ENCODE measurements at regions not wholly inside any gene's neighbourhood (a gene's known extent, or its start where the extent isn't known, plus 50 kb on each side); places are given as distances from the start of the nearest gene placed in this dataset.

GRCh38 chr6:19325335-19325789 lies 511.8 kb upstream of the ID4 start:
- DNase-seq (ENCODE audit: extremely low spot score): no peak
- POLR2A ChIA-PET: no interaction called here
- no peak for TF ChIP-seq CTCF (IDR thresholded peaks at IDR 0.05; ENCODE audit: control extremely low read depth, extremely low read depth, low read depth, missing control alignments)

GRCh38 chr6:19327241-19327640 lies 509.9 kb upstream of the ID4 start:
- DNase-seq (ENCODE audit: extremely low spot score): no peak
- CTCF ChIA-PET: interaction anchor here (0.7 kb wide), 1 partner anchor 28 kb away, joined by 3 read pairs; no protein-coding TSS in a partner anchor
- TF ChIP-seq CTCF (IDR thresholded peaks at IDR 0.05; ENCODE audit: control extremely low read depth, extremely low read depth, low read depth, missing control alignments): no peak
- POLR2A ChIA-PET: no interaction called here

More at GRCh38 chr6:19325335-19325789, 511.8 kb upstream of the ID4 start:
- CTCF ChIA-PET: interaction anchor here (1.2 kb wide), 1 partner anchor 9 kb away, joined by 3 read pairs; no protein-coding TSS in a partner anchor

GRCh38 chr6:19327661-19328060 lies 509.5 kb upstream of the ID4 start:
- ChIA-PET CTCF (interaction anchor here (0.7 kb wide), 1 partner anchor 28 kb away, joined by 3 read pairs; no protein-coding TSS in a partner anchor), POLR2A (no interaction called here)
- no peak for DNase-seq (ENCODE audit: extremely low spot score)
- no peak for TF ChIP-seq CTCF (IDR thresholded peaks at IDR 0.05; ENCODE audit: control extremely low read depth, extremely low read depth, low read depth, missing control alignments)

GRCh38 chr6:19329078-19329477 lies 508.1 kb upstream of the ID4 start:
- no peak for TF ChIP-seq CTCF (IDR thresholded peaks at IDR 0.05; ENCODE audit: control extremely low read depth, extremely low read depth, low read depth, missing control alignments)
- CTCF ChIA-PET: no interaction called here
- POLR2A ChIA-PET: no interaction called here
- no peak for DNase-seq (ENCODE audit: extremely low spot score)

GRCh38 chr6:19331089-19331488 lies 506.1 kb upstream of the ID4 start:
- no peak for TF ChIP-seq CTCF (IDR thresholded peaks at IDR 0.05; ENCODE audit: control extremely low read depth, extremely low read depth, low read depth, missing control alignments)
- ChIA-PET CTCF (no interaction called here), POLR2A (no interaction called here)
- no peak for DNase-seq (ENCODE audit: extremely low spot score)

- DNase-seq (ENCODE audit: extremely low spot score): no peak
- TF ChIP-seq CTCF (IDR thresholded peaks at IDR 0.05; ENCODE audit: control extremely low read depth, extremely low read depth, low read depth, missing control alignments): no peak
- ChIA-PET POLR2A (no interaction called here), CTCF (no interaction called here)
Measured at GRCh38 chr6:19332806-19333460, 504.2 kb upstream of the ID4 start.
